ENCODE measurements at regions not wholly inside any gene's neighbourhood (a gene's known extent, or its start where the extent isn't known, plus 50 kb on each side); places are given as distances from the start of the nearest gene placed in this dataset.

GRCh38 chr15:46671336-46671735 lies 1036.5 kb downstream of the SQOR start:
- no peak overlapping the region; the same call in 1 of the 2 replicates for H2AFZ ChIP-seq (ENCODE audit: low read length)
- no peak overlapping the region for H2BK5ac ChIP-seq (ENCODE audit: low read depth, low read length)
- H3K4ac ChIP-seq (replicated peaks; ENCODE audit: insufficient read length, low read depth, low read length): no peak overlapping the region
- DNase-seq (ENCODE audit: low read depth in 1 of 2, low spot score in 2 of 2) (no peak), FAIRE-seq (no peak)
- no peak overlapping the region for H2BK12ac ChIP-seq (ENCODE audit: low read depth, low read length)
- no peak overlapping the region for H4K8ac ChIP-seq (ENCODE audit: extremely low read depth, insufficient read depth, low read length)
- WGBS, 2 experiments (ENCODE audit: extremely low coverage in 1 of 2, insufficient coverage in 1 of 2, insufficient read length in 1 of 2, insufficient replicate concordance in 2 of 2, low coverage in 1 of 2, low lambda C conversion rate in 2 of 2, missing lambda C conversion rate in 1 of 2): 100% methylated on average over 1 of the region's 1 CpG; no CpG with 5 or more reads in 1 of the 2 experiments
- H3K9me3 ChIP-seq (ENCODE audit: insufficient read depth in 2 of 2, low read depth in 1 of 2, low read length in 1 of 2): no peaks in the 10 kb centered on the region
- no peak overlapping the region for H3K27ac ChIP-seq (ENCODE audit: low read depth, low read length)
- ChIA-PET POLR2A (ENCODE audit: partially characterized antibody) (no interaction called here), CTCF (ENCODE audit: partially characterized antibody) (no interaction called here)
- H3K4me3 ChIP-seq (ENCODE audit: extremely low read depth in 1 of 4, insufficient read depth in 2 of 4, low read depth in 3 of 4, low read length in 4 of 4): no peak overlapping the region
- H3K56ac ChIP-seq (replicated peaks; ENCODE audit: insufficient read length, low read depth, low read length): no peak overlapping the region
- H2AK5ac ChIP-seq (ENCODE audit: low read depth, low read length): no peak overlapping the region
- H3K79me1 ChIP-seq (ENCODE audit: low read depth, low read length): no peaks in the 10 kb centered on the region
- H3K23ac ChIP-seq (ENCODE audit: insufficient read length): no peak overlapping the region
- H3K14ac ChIP-seq (ENCODE audit: insufficient read length): no peak overlapping the region
- H4K20me1 ChIP-seq (replicated peaks in 1 of 2; ENCODE audit: control insufficient read depth in 1 of 2, insufficient read depth in 2 of 2, low read length in 2 of 2): no peaks in the 10 kb centered on the region
- no peak overlapping the region for H2BK20ac ChIP-seq (ENCODE audit: low read length)
- H3K18ac ChIP-seq (ENCODE audit: extremely low read depth, low read length): no peak overlapping the region
- no peak overlapping the region for H3K9ac ChIP-seq (replicated peaks in 1 of 4; ENCODE audit: extremely low read depth in 1 of 4, low read depth in 3 of 4, low read length in 3 of 4)
- 0 out of 2 replicates have a peak, but pooled peaks cover 2% of the 10 kb centered on the region for H3K23me2 ChIP-seq (ENCODE audit: low read depth, low read length)
- no peaks in the 10 kb centered on the region for H3K36me3 ChIP-seq (ENCODE audit: control insufficient read depth in 2 of 4, insufficient read depth in 4 of 4, low read length in 3 of 4)
- H4K91ac ChIP-seq (replicated peaks; ENCODE audit: insufficient read length, low read length): no peak overlapping the region
- H4K5ac ChIP-seq (ENCODE audit: insufficient read length, low read depth, low read length): no peak overlapping the region
- no peaks in the 10 kb centered on the region for H3K4me1 ChIP-seq (replicated peaks in 1 of 4; ENCODE audit: control insufficient read depth in 3 of 4, insufficient read depth in 4 of 4, low read length in 3 of 4)
- H3K4me2 ChIP-seq (ENCODE audit: insufficient read depth in 1 of 2, low read depth in 2 of 2, low read length in 2 of 2): no peak overlapping the region
- no peak overlapping the region for H2BK120ac ChIP-seq (replicated peaks; ENCODE audit: low read depth, low read length)
- no peak overlapping the region for H2BK15ac ChIP-seq (ENCODE audit: low read length)
- peaks cover 0 to 1% (median 0%) of the 10 kb centered on the region in 4 experiments; a peak in 1 of 7 replicates for H3K27me3 ChIP-seq (replicated peaks in 1 of 4; ENCODE audit: control insufficient read depth in 3 of 4, extremely low read depth in 1 of 4, insufficient read depth in 3 of 4, low read length in 3 of 4)
- no peaks in the 10 kb centered on the region for H3K79me2 ChIP-seq (ENCODE audit: control insufficient read depth in 1 of 2, insufficient read depth in 2 of 2, low read length in 2 of 2)
- no peak for TF ChIP-seq SIX5 (IDR thresholded peaks at IDR 0.05; ENCODE audit: low read depth, low read length)
- TF ChIP-seq POLR2A (IDR thresholded peaks at IDR 0.05; ENCODE audit: control extremely low read depth in 1 of 2, low read depth in 2 of 2, low read length in 2 of 2): no peak
- TF ChIP-seq BCL11A (IDR thresholded peaks at IDR 0.05; ENCODE audit: low read depth in 2 of 2, low read length in 2 of 2): no peak
- no peak for TF ChIP-seq RFX5 (IDR thresholded peaks at IDR 0.05; ENCODE audit: borderline replicate concordance, low read depth, low read length)
- TF ChIP-seq JUND (IDR thresholded peaks at IDR 0.05; ENCODE audit: low read length): no peak
- TF ChIP-seq SP1 (IDR thresholded peaks at IDR 0.05; ENCODE audit: low read depth, low read length): no peak
- no peak for TF ChIP-seq TEAD4 (IDR thresholded peaks at IDR 0.05; ENCODE audit: low read depth, low read length)
- TF ChIP-seq EZH2 (IDR thresholded peaks at IDR 0.05; ENCODE audit: low read depth, low read length, severe bottlenecking): no peak
- TF ChIP-seq CHD1 (IDR thresholded peaks at IDR 0.05; ENCODE audit: low read depth, low read length): no peak
- TF ChIP-seq YY1 (IDR thresholded peaks at IDR 0.05; ENCODE audit: low read depth, low read length): no peak
- no peak for TF ChIP-seq ATF2 (IDR thresholded peaks at IDR 0.05; ENCODE audit: low read length)
- no peak for TF ChIP-seq POLR2AphosphoS5 (IDR thresholded peaks at IDR 0.05; ENCODE audit: low read depth, low read length)
- no peak for TF ChIP-seq CEBPB (IDR thresholded peaks at IDR 0.05; ENCODE audit: low read depth, low read length)
- TF ChIP-seq JUN (IDR thresholded peaks at IDR 0.05; ENCODE audit: low read depth, low read length): no peak
- no peak for TF ChIP-seq EGR1 (IDR thresholded peaks at IDR 0.05; ENCODE audit: borderline replicate concordance, low read depth, low read length)

All from H1 (cell line).